A549 (cell line): ENCODE measurements at regions not wholly inside any gene's neighbourhood (a gene's known extent, or its start where the extent isn't known, plus 50 kb on each side); places are given as distances from the start of the nearest gene placed in this dataset.

Experiments used
- BCL3 ChIP-seq: fragments of >200 bp; sonication (Bioruptor Twin); formaldehyde crosslinking; IDR thresholded peaks from 3 replicates; pipeline ENCODE4 v1.6.1; 2016
- CEBPB ChIP-seq, 2 experiments: fragments of >200 bp in 1 of 2; sonication (Bioruptor Twin) in 1 of 2; formaldehyde crosslinking in 1 of 2; IDR thresholded peaks; 2 replicates each; pipeline ENCODE4 v1.6.1; 2012 to 2016
- CTCF ChIP-seq: fragments of >200 bp; sonication (Bioruptor Twin); formaldehyde crosslinking; IDR thresholded peaks from 3 replicates; pipeline ENCODE4 v1.5.1; 2016
- HDAC2 ChIP-seq: fragments of 200-600 bp; sonication (generic); IDR thresholded peaks from 2 replicates; pipeline ENCODE4 v1.6.1; 2016
- HOXB5 ChIP-seq: fragments of 250-450 bp; sonication (Bioruptor Pico); IDR thresholded peaks from 2 replicates; pipeline ENCODE4 v1.5.0; 2020; ENCODE audit warnings: mild to moderate bottlenecking, moderate library complexity
- NFE2L2 ChIP-seq: fragments of 150-350 bp; conservative IDR thresholded peaks from 2 replicates; pipeline ENCODE4 v1.6.1; 2014; ENCODE audit warnings: low read length
- POLR2A ChIP-seq: IDR thresholded peaks from 2 replicates; pipeline ENCODE4 v1.6.1; 2012; ENCODE audit warnings: mild to moderate bottlenecking, low read length

- TF ChIP-seq CTCF = no peak
- TF ChIP-seq NFE2L2 = no peak
- TF ChIP-seq HOXB5 (CRISPR knock-in tag) = no peak
- no peak for TF ChIP-seq HDAC2
- TF ChIP-seq POLR2A = no peak
- no peak for TF ChIP-seq CEBPB (IDR thresholded peaks at IDR 0.05)
- no peak for TF ChIP-seq BCL3
Measured at GRCh38 chr17:27076814-27077213, 217.1 kb upstream of the WSB1 start.
